ENCODE measurements at regions not wholly inside any gene's neighbourhood (a gene's known extent, or its start where the extent isn't known, plus 50 kb on each side); places are given as distances from the start of the nearest gene placed in this dataset.

GRCh38 chr5:73381590-73382400 is 66.8 kb downstream of the FOXD1 start:
- Mint-ChIP-seq H3K36me3 (peaks cover 15 to 25% of the 10 kb centered on the region in 2 donors), H3K27me3 (peaks cover 58 to 81% (median 75%) of the 10 kb centered on the region in 3 donors), H3K4me1 (peaks cover 4 to 17% (median 16%) of the 10 kb centered on the region in 3 donors), H3K4me3 (peak overlapping the region in 1 of 8 donors; percentile 21), H3K9me3 (peaks cover 8 to 38% (median 30%) of the 10 kb centered on the region in 7 donors), H3K27ac (no peak overlapping the region)
- no peak for DNase-seq
- ATAC-seq (ENCODE audit: low read depth in 2 of 2) = no peak

GRCh38 chr5:73380710-73381589 is 67.6 kb downstream of the FOXD1 start:
- ATAC-seq (ENCODE audit: low read depth in 2 of 2) (no peak), DNase-seq (no peak)
- Mint-ChIP-seq H3K9me3 (peaks cover 8 to 32% (median 24%) of the 10 kb centered on the region in 7 donors), H3K27me3 (peaks cover 57 to 83% (median 80%) of the 10 kb centered on the region in 3 donors), H3K27ac (peak overlapping the region in 1 of 6 donors; percentile 63), H3K4me1 (peaks cover 4 to 17% (median 16%) of the 10 kb centered on the region in 3 donors), H3K36me3 (peaks cover 11 to 25% of the 10 kb centered on the region in 2 donors), H3K4me3 (peak overlapping the region in 6 of 8 donors; percentile 20 to 70 (median 49))

- Mint-ChIP-seq H3K27ac (no peak overlapping the region), H3K4me3 (no peak overlapping the region)
- DNase-seq = no peak
Observed at GRCh38 chr5:73380041-73380440, 68.5 kb downstream of the FOXD1 start.

GRCh38 chr5:73379435-73379834 is 69.1 kb downstream of the FOXD1 start:
- H3K27me3 Mint-ChIP-seq = peaks cover 59 to 87% (median 81%) of the 10 kb centered on the region in 3 donors
- peaks cover 4 to 17% (median 16%) of the 10 kb centered on the region in 3 donors for H3K4me1 Mint-ChIP-seq
- H3K36me3 Mint-ChIP-seq = peaks cover 9 to 15% of the 10 kb centered on the region in 2 donors
- ATAC-seq (ENCODE audit: low read depth in 2 of 2) = no peak
- DNase-seq = no peak
- no peak overlapping the region for H3K4me3 Mint-ChIP-seq
- peaks cover 5 to 17% (median 15%) of the 10 kb centered on the region in 7 donors for H3K9me3 Mint-ChIP-seq
- H3K27ac Mint-ChIP-seq = no peak overlapping the region

More at GRCh38 chr5:73380041-73380440, 68.5 kb downstream of the FOXD1 start:
- no peak for ATAC-seq (ENCODE audit: low read depth in 2 of 2)
- Mint-ChIP-seq H3K27me3 (peaks cover 59 to 87% (median 81%) of the 10 kb centered on the region in 3 donors), H3K4me1 (peaks cover 4 to 17% (median 16%) of the 10 kb centered on the region in 3 donors), H3K36me3 (peaks cover 11 to 21% of the 10 kb centered on the region in 2 donors), H3K9me3 (peaks cover 8 to 23% (median 20%) of the 10 kb centered on the region in 7 donors)

GRCh38 chr5:73378765-73379164 is 69.8 kb downstream of the FOXD1 start:
- no peak overlapping the region for H3K27ac Mint-ChIP-seq
- no peak overlapping the region for H3K4me3 Mint-ChIP-seq
- H3K9me3 Mint-ChIP-seq = peaks cover 0 to 10% (median 9%) of the 10 kb centered on the region in 7 donors
- H3K4me1 Mint-ChIP-seq = peaks cover 4 to 17% (median 16%) of the 10 kb centered on the region in 3 donors
- peaks cover 55 to 86% (median 76%) of the 10 kb centered on the region in 3 donors for H3K27me3 Mint-ChIP-seq
- DNase-seq (no peak), ATAC-seq (ENCODE audit: low read depth in 2 of 2) (no peak)
- peaks cover 2 to 8% of the 10 kb centered on the region in 2 donors for H3K36me3 Mint-ChIP-seq

- DNase-seq = no peak
- H3K36me3 Mint-ChIP-seq = peaks cover 0 to 2% of the 10 kb centered on the region in 2 donors
- peaks cover 4 to 17% (median 16%) of the 10 kb centered on the region in 3 donors for H3K4me1 Mint-ChIP-seq
- H3K27me3 Mint-ChIP-seq = peaks cover 48 to 86% (median 76%) of the 10 kb centered on the region in 3 donors
- H3K27ac Mint-ChIP-seq = no peak overlapping the region
- peaks cover 0 to 5% (median 3%) of the 10 kb centered on the region in 7 donors for H3K9me3 Mint-ChIP-seq
- H3K4me3 Mint-ChIP-seq = peak overlapping the region in 1 of 8 donors; percentile 38
- ATAC-seq (ENCODE audit: low read depth in 2 of 2) = no peak
Observed at GRCh38 chr5:73378070-73378469, 70.5 kb downstream of the FOXD1 start.

GRCh38 chr5:73376618-73377170 is 71.9 kb downstream of the FOXD1 start:
- ATAC-seq (ENCODE audit: low read depth in 2 of 2) (no peak), DNase-seq (no peak)
- Mint-ChIP-seq H3K36me3 (no peaks in the 10 kb centered on the region), H3K4me3 (peak overlapping the region in 1 of 8 donors; percentile 13), H3K27ac (no peak overlapping the region), H3K9me3 (no peaks in the 10 kb centered on the region), H3K4me1 (peaks cover 4 to 16% (median 15%) of the 10 kb centered on the region in 3 donors), H3K27me3 (peaks cover 47 to 88% (median 82%) of the 10 kb centered on the region in 3 donors)

GRCh38 chr5:73375949-73376348 is 72.6 kb downstream of the FOXD1 start:
- no peak for DNase-seq
- no peak for ATAC-seq (ENCODE audit: low read depth in 2 of 2)
- Mint-ChIP-seq H3K9me3 (no peaks in the 10 kb centered on the region), H3K27me3 (peaks cover 50 to 92% (median 82%) of the 10 kb centered on the region in 3 donors), H3K36me3 (no peaks in the 10 kb centered on the region), H3K4me3 (no peak overlapping the region), H3K4me1 (peaks cover 4 to 11% (median 11%) of the 10 kb centered on the region in 3 donors), H3K27ac (no peak overlapping the region)

GRCh38 chr5:73375191-73375545 is 73.4 kb downstream of the FOXD1 start:
- no peaks in the 10 kb centered on the region for H3K9me3 Mint-ChIP-seq
- DNase-seq = no peak
- H3K27me3 Mint-ChIP-seq = peaks cover 46 to 86% (median 75%) of the 10 kb centered on the region in 3 donors
- ATAC-seq (ENCODE audit: low read depth in 2 of 2) = no peak
- no peak overlapping the region for H3K27ac Mint-ChIP-seq
- H3K4me3 Mint-ChIP-seq = no peak overlapping the region
- H3K4me1 Mint-ChIP-seq = peaks cover 0 to 4% (median 3%) of the 10 kb centered on the region in 3 donors
- H3K36me3 Mint-ChIP-seq = no peaks in the 10 kb centered on the region

- Mint-ChIP-seq H3K9me3 (no peaks in the 10 kb centered on the region), H3K4me1 (peaks cover 0 to under 1% (median 0%) of the 10 kb centered on the region in 3 donors), H3K27me3 (peaks cover 44 to 84% (median 74%) of the 10 kb centered on the region in 3 donors), H3K4me3 (no peak overlapping the region), H3K27ac (no peak overlapping the region), H3K36me3 (no peaks in the 10 kb centered on the region)
- no peak for ATAC-seq (ENCODE audit: low read depth in 2 of 2)
- DNase-seq = no peak
Observed at GRCh38 chr5:73374520-73375190, 73.9 kb downstream of the FOXD1 start.

GRCh38 chr5:73373814-73374510 is 74.6 kb downstream of the FOXD1 start:
- H3K4me3 Mint-ChIP-seq = no peak overlapping the region
- H3K9me3 Mint-ChIP-seq = no peaks in the 10 kb centered on the region
- no peaks in the 10 kb centered on the region for H3K36me3 Mint-ChIP-seq
- peaks cover 38 to 79% (median 72%) of the 10 kb centered on the region in 3 donors for H3K27me3 Mint-ChIP-seq
- H3K4me1 Mint-ChIP-seq = no peaks in the 10 kb centered on the region
- ATAC-seq (ENCODE audit: low read depth in 2 of 2) = no peak
- DNase-seq = no peak
- no peak overlapping the region for H3K27ac Mint-ChIP-seq

Measured in naive B cell (primary cell).